NT2/D1 (cell line): ENCODE measurements at regions not wholly inside any gene's neighbourhood (a gene's known extent, or its start where the extent isn't known, plus 50 kb on each side); places are given as distances from the start of the nearest gene placed in this dataset.

Source experiments
- DNase-seq: peaks from one replicate; pipeline ENCODE4 v3.0.0-alpha.2; 2011; ENCODE audit warnings: low read depth, low spot score
- H3K27me3 ChIP-seq: 2 replicates; pipeline ENCODE4 v1.6.0; 2011; ENCODE audit warnings: mild to moderate bottlenecking; ENCODE audit not compliant: insufficient read length, insufficient read depth
- H3K36me3 ChIP-seq: 2 replicates; pipeline ENCODE4 v1.6.1; 2011; ENCODE audit warnings: mild to moderate bottlenecking, low read length, mixed read lengths; ENCODE audit not compliant: insufficient read depth, insufficient read length
- H3K4me1 ChIP-seq: 2 replicates; pipeline ENCODE4 v1.5.1; 2011; ENCODE audit not compliant: insufficient read depth, insufficient read length
- H3K4me3 ChIP-seq: 2 replicates; pipeline ENCODE4 v1.5.1; 2011; ENCODE audit warnings: low read depth; ENCODE audit not compliant: insufficient read length
- H3K9ac ChIP-seq: 2 replicates; pipeline ENCODE4 v1.6.0; 2011; ENCODE audit warnings: low read depth; ENCODE audit not compliant: insufficient read length
- H3K9me3 ChIP-seq: 2 replicates; pipeline ENCODE4 v1.5.1; 2011; ENCODE audit warnings: mild to moderate bottlenecking, low read length; ENCODE audit not compliant: insufficient read depth
- SUZ12 ChIP-seq: IDR thresholded peaks from 2 replicates; pipeline ENCODE4 v1.6.1; 2011; ENCODE audit not compliant: insufficient read length, insufficient read depth; ENCODE audit errors: extremely low read depth
- YY1 ChIP-seq: IDR thresholded peaks from 2 replicates; pipeline ENCODE4 v1.6.1; 2011; ENCODE audit not compliant: insufficient read length, insufficient read depth
- ZNF274 ChIP-seq: IDR thresholded peaks from 2 replicates; pipeline ENCODE4 v1.6.1; 2011; ENCODE audit warnings: mild to moderate bottlenecking, low read depth, low read length

GRCh38 chr12:89762498-89763170 lies 54.0 kb upstream of the ATP2B1 start:
- H3K9ac ChIP-seq, result no peak overlapping the region
- no peak overlapping the region for H3K4me3 ChIP-seq
- H3K27me3 ChIP-seq, result no peaks in the 10 kb centered on the region
- DNase-seq, result no peak
- H3K36me3 ChIP-seq, result no peaks in the 10 kb centered on the region
- TF ChIP-seq YY1 (no peak), ZNF274 (no peak), SUZ12 (no peak)
- 0 out of 2 replicates have a peak, but pooled peaks cover 2% of the 10 kb centered on the region for H3K9me3 ChIP-seq
- no peaks in the 10 kb centered on the region for H3K4me1 ChIP-seq

- H3K27me3 ChIP-seq, result no peaks in the 10 kb centered on the region
- H3K36me3 ChIP-seq, result no peaks in the 10 kb centered on the region
- no peak overlapping the region for H3K4me3 ChIP-seq
- H3K9me3 ChIP-seq, result no peaks in the 10 kb centered on the region
- H3K4me1 ChIP-seq, result no peaks in the 10 kb centered on the region
- no peak for DNase-seq
- H3K9ac ChIP-seq, result no peak overlapping the region
- TF ChIP-seq SUZ12 (no peak), YY1 (no peak), ZNF274 (no peak)
Measured at GRCh38 chr12:89760783-89761182, 52.1 kb upstream of the ATP2B1 start.
